Keratinocyte (primary cell): ENCODE measurements at regions not wholly inside any gene's neighbourhood (a gene's known extent, or its start where the extent isn't known, plus 50 kb on each side); places are given as distances from the start of the nearest gene placed in this dataset.

ENCODE experiments used
- DNase-seq: peaks from one replicate; pipeline ENCODE4 v3.0.0-alpha.2; 2011; ENCODE audit warnings: low read depth, missing footprints, low spot score
- FAIRE-seq: peaks from 2 replicates; lab custom pipeline; 2011; peaks lifted over from hg19 to GRCh38; lab: Jason Lieb, UNC
- H2AFZ ChIP-seq: 2 replicates; pipeline ENCODE4 v1.6.0; 2012; ENCODE audit warnings: low read length, control low read depth, inconsistent platforms; ENCODE audit not compliant: control insufficient read depth
- H3K27ac ChIP-seq: 2 replicates; pipeline ENCODE4 v1.5.1; 2011; ENCODE audit warnings: low read length; ENCODE audit not compliant: control insufficient read depth, insufficient read depth
- H3K27me3 ChIP-seq: 3 replicates; pipeline ENCODE4 v1.6.0; 2011; ENCODE audit warnings: low read length; ENCODE audit not compliant: control insufficient read depth, insufficient read depth; ENCODE audit errors: extremely low read depth
- H3K36me3 ChIP-seq, 2 experiments: 2 replicates in 1 of 2; 3 replicates in 1 of 2; pipeline ENCODE4 v1.5.1; 2011; ENCODE audit warnings: low read length in 2 of 2, mild to moderate bottlenecking in 1 of 2; ENCODE audit not compliant: control insufficient read depth in 2 of 2, insufficient read depth in 2 of 2; ENCODE audit errors: extremely low read depth in 1 of 2
- H3K4me1 ChIP-seq: 3 replicates; pipeline ENCODE4 v1.5.1; 2011; ENCODE audit warnings: low read length; ENCODE audit not compliant: control insufficient read depth, insufficient read depth; ENCODE audit errors: extremely low read depth
- H3K4me2 ChIP-seq: 3 replicates; pipeline ENCODE4 v1.6.0; 2011; ENCODE audit warnings: low read depth, low read length; ENCODE audit not compliant: control insufficient read depth, insufficient read depth; ENCODE audit errors: extremely low read depth
- H3K4me3 ChIP-seq, 3 experiments: fragments of 200-600 bp in 1 of 3; sonication (generic) in 1 of 3; 2 replicates in 2 of 3; 3 replicates in 1 of 3; pipeline ENCODE4 v1.5.1; 2011 to 2016; ENCODE audit warnings: low read length in 3 of 3, mild to moderate bottlenecking in 3 of 3, control low read depth in 2 of 3, inconsistent platforms in 1 of 3, low read depth in 1 of 3, mixed read lengths in 1 of 3, mixed run types in 1 of 3, moderate library complexity in 1 of 3; ENCODE audit not compliant: control insufficient read depth in 2 of 3, insufficient read depth in 2 of 3; ENCODE audit errors: extremely low read depth in 1 of 3
- H3K79me2 ChIP-seq: 2 replicates; pipeline ENCODE4 v1.6.0; 2012; ENCODE audit warnings: low read length; ENCODE audit not compliant: control insufficient read depth, insufficient read depth
- H3K9ac ChIP-seq: 3 replicates; pipeline ENCODE4 v1.6.0; 2011; ENCODE audit warnings: low read length; ENCODE audit not compliant: control insufficient read depth, insufficient read depth; ENCODE audit errors: extremely low read depth
- H3K9me1 ChIP-seq: 3 replicates; pipeline ENCODE4 v1.6.0; 2011; ENCODE audit warnings: low read length; ENCODE audit not compliant: control insufficient read depth, insufficient read depth; ENCODE audit errors: extremely low read depth
- H3K9me3 ChIP-seq: 2 replicates; pipeline ENCODE4 v1.5.1; 2012; ENCODE audit warnings: low read depth, low read length; ENCODE audit not compliant: control insufficient read depth
- H4K20me1 ChIP-seq: 3 replicates; pipeline ENCODE4 v1.6.0; 2011; ENCODE audit warnings: low read length; ENCODE audit not compliant: control insufficient read depth, insufficient read depth; ENCODE audit errors: extremely low read depth
- EZH2 ChIP-seq: IDR thresholded peaks from one replicate; pipeline ENCODE4 v1.6.1; 2012; ENCODE audit warnings: inconsistent platforms, mild to moderate bottlenecking, low read length, moderate library complexity
- dilution Hi-C: fragments of 300-500 bp; cut with MboI; formaldehyde crosslinking; loops from one replicate; pipeline ENCODE4 v1.7.0; 2020; ENCODE audit warnings: low sequenced_read_pairs; ENCODE audit not compliant: extremely low pct_ligation_motif_present
- TF ChIP-seq, protein P1 (sequence below), 3 experiments: IDR thresholded peaks in 1 of 3; conservative IDR thresholded peaks in 1 of 3; optimal IDR thresholded peaks in 1 of 3; 2 replicates in 2 of 3; 3 replicates in 1 of 3; pipeline versions ENCODE3 to v1.5.1; 2011; ENCODE audit warnings: low read length in 3 of 3, mild to moderate bottlenecking in 3 of 3, moderate library complexity in 2 of 3, control low read depth in 1 of 3, inconsistent platforms in 1 of 3; ENCODE audit not compliant: insufficient read depth in 2 of 3; ENCODE audit errors: extremely low read depth in 1 of 3

- H3K36me3 ChIP-seq, result no peaks in the 10 kb centered on the region
- H3K9me3 ChIP-seq, result no peaks in the 10 kb centered on the region
- no peak overlapping the region for H3K9ac ChIP-seq
- no peak overlapping the region for H2AFZ ChIP-seq
- no peaks in the 10 kb centered on the region for H4K20me1 ChIP-seq
- DNase-seq (no peak), FAIRE-seq (no peak)
- no peaks in the 10 kb centered on the region for H3K9me1 ChIP-seq
- H3K4me2 ChIP-seq, result no peak overlapping the region
- dilution Hi-C loops, result no loop called here
- H3K27ac ChIP-seq, result no peak overlapping the region
- no peaks in the 10 kb centered on the region for H3K4me1 ChIP-seq
- H3K4me3 ChIP-seq, result no peak overlapping the region
- TF ChIP-seq, protein P1, sequence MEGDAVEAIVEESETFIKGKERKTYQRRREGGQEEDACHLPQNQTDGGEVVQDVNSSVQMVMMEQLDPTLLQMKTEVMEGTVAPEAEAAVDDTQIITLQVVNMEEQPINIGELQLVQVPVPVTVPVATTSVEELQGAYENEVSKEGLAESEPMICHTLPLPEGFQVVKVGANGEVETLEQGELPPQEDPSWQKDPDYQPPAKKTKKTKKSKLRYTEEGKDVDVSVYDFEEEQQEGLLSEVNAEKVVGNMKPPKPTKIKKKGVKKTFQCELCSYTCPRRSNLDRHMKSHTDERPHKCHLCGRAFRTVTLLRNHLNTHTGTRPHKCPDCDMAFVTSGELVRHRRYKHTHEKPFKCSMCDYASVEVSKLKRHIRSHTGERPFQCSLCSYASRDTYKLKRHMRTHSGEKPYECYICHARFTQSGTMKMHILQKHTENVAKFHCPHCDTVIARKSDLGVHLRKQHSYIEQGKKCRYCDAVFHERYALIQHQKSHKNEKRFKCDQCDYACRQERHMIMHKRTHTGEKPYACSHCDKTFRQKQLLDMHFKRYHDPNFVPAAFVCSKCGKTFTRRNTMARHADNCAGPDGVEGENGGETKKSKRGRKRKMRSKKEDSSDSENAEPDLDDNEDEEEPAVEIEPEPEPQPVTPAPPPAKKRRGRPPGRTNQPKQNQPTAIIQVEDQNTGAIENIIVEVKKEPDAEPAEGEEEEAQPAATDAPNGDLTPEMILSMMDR (optimal IDR thresholded peaks at IDR 0.05 in 1 of 3, IDR thresholded peaks at IDR 0.05 in 1 of 3, conservative IDR thresholded peaks at IDR 0.05 in 1 of 3; ENCODE audit: extremely low read depth in 1 of 3, insufficient read depth in 2 of 3, low read length in 3 of 3), result no peak
- no peak for TF ChIP-seq EZH2
- no peaks in the 10 kb centered on the region for H3K27me3 ChIP-seq
- no peaks in the 10 kb centered on the region for H3K79me2 ChIP-seq
Observed at GRCh38 chr5:152277936-152278335, 127.1 kb downstream of the NMUR2 start.

- H3K4me1 ChIP-seq, result no peaks in the 10 kb centered on the region
- TF ChIP-seq, protein P1 (optimal IDR thresholded peaks at IDR 0.05 in 1 of 3, IDR thresholded peaks at IDR 0.05 in 1 of 3, conservative IDR thresholded peaks at IDR 0.05 in 1 of 3; ENCODE audit: extremely low read depth in 1 of 3, insufficient read depth in 2 of 3, low read length in 3 of 3), result no peak
- no peak for TF ChIP-seq EZH2
- H3K4me3 ChIP-seq, result no peak overlapping the region
- dilution Hi-C loops, result no loop called here
- H3K27me3 ChIP-seq, result no peaks in the 10 kb centered on the region
- H3K9ac ChIP-seq, result no peak overlapping the region
- no peaks in the 10 kb centered on the region for H3K9me1 ChIP-seq
- H4K20me1 ChIP-seq, result no peaks in the 10 kb centered on the region
- H3K4me2 ChIP-seq, result no peak overlapping the region
- FAIRE-seq (no peak), DNase-seq (no peak)
- H3K79me2 ChIP-seq, result no peaks in the 10 kb centered on the region
- no peak overlapping the region for H3K27ac ChIP-seq
- no peaks in the 10 kb centered on the region for H3K9me3 ChIP-seq
- no peaks in the 10 kb centered on the region for H3K36me3 ChIP-seq
- H2AFZ ChIP-seq, result no peak overlapping the region
Observed at GRCh38 chr5:152274224-152274623, 130.9 kb downstream of the NMUR2 start.
